ENCODE measurements at regions not wholly inside any gene's neighbourhood (a gene's known extent, or its start where the extent isn't known, plus 50 kb on each side); places are given as distances from the start of the nearest gene placed in this dataset.

GRCh38 chr4:13928214-13928613, 300.7 kb upstream of the BOD1L1 start:
- H4K20me1 ChIP-seq (ENCODE audit: control insufficient read depth, insufficient read depth, insufficient read length), result no peaks in the 10 kb centered on the region
- Mint-ChIP-seq H3K27ac (no peak overlapping the region), H3K4me1 (no peaks in the 10 kb centered on the region), H3K4me3 (no peak overlapping the region), H3K36me3 (ENCODE audit: insufficient read depth in 1 of 3, low read depth in 3 of 3) (0 out of 7 replicates have a peak, but pooled peaks cover 0 to 4% (median 0%) of the 10 kb centered on the region in 3 experiments), H3K9me3 (peaks cover 0 to 4% of the 10 kb centered on the region in 2 experiments; a peak in 3 of 5 replicates), H3K27me3 (ENCODE audit: low read depth) (no peaks in the 10 kb centered on the region)
- no peak overlapping the region for H2AFZ ChIP-seq (ENCODE audit: low read length)
- H3K23ac ChIP-seq (ENCODE audit: insufficient read length, low read depth, low read length), result no peak overlapping the region
- no peaks in the 10 kb centered on the region for H3K4me1 ChIP-seq (ENCODE audit: insufficient read depth, low read length)
- no peak overlapping the region for H2BK15ac ChIP-seq (ENCODE audit: low read depth, low read length)
- H3K27ac ChIP-seq (ENCODE audit: insufficient read length, low read depth, low read length), result no peak overlapping the region
- no peak overlapping the region for H3K56ac ChIP-seq (ENCODE audit: insufficient read length, low read depth, low read length)
- no peak overlapping the region for H3K4ac ChIP-seq (ENCODE audit: low read depth, low read length)
- H2BK20ac ChIP-seq (ENCODE audit: low read depth, low read length, poor library complexity, severe bottlenecking), result no peak overlapping the region
- H4K91ac ChIP-seq (ENCODE audit: insufficient read length, low read depth, low read length), result no peak overlapping the region
- H3T11ph ChIP-seq (ENCODE audit: low read length), result no peak overlapping the region
- no peak overlapping the region for H3K9ac ChIP-seq (ENCODE audit: extremely low read depth, insufficient read length, low read length)
- H3K79me2 ChIP-seq (ENCODE audit: insufficient read depth, low read length), result no peaks in the 10 kb centered on the region
- WGBS (ENCODE audit: extremely low coverage, insufficient read length, low lambda C conversion rate), result no CpG with 5 or more reads among the region's 7 CpGs
- no peaks in the 10 kb centered on the region for H3K23me2 ChIP-seq (ENCODE audit: insufficient read length, low read depth, low read length, poor library complexity, severe bottlenecking)
- no peaks in the 10 kb centered on the region for H3K9me3 ChIP-seq (ENCODE audit: control insufficient read depth, low read depth, low read length)
- no peak for DNase-seq
- no peaks in the 10 kb centered on the region for H3K79me1 ChIP-seq (ENCODE audit: insufficient read depth, low read depth, low read length, poor library complexity, severe bottlenecking)
- no peak overlapping the region for H4K5ac ChIP-seq (ENCODE audit: insufficient read length, low read depth, low read length)
- no peak overlapping the region for H2BK5ac ChIP-seq (ENCODE audit: insufficient read length, low read length)
- no peaks in the 10 kb centered on the region for H3K27me3 ChIP-seq (ENCODE audit: insufficient read depth, low read length)
- H2BK12ac ChIP-seq (ENCODE audit: insufficient read length, low read depth, low read length), result no peak overlapping the region
- no peak overlapping the region for H2BK120ac ChIP-seq (ENCODE audit: low read depth, low read length, poor library complexity, severe bottlenecking)
- no peak for TF ChIP-seq CTCF (conservative IDR thresholded peaks at IDR 0.05)
- no peak overlapping the region for H4K8ac ChIP-seq (replicated peaks; ENCODE audit: insufficient read length, low read depth, low read length)
- H2AK5ac ChIP-seq (ENCODE audit: insufficient read length, low read length), result no peak overlapping the region
- H3K14ac ChIP-seq (ENCODE audit: insufficient read depth, low read length), result no peak overlapping the region
- no peak overlapping the region for H3K18ac ChIP-seq (ENCODE audit: insufficient read length, low read depth, low read length)
- no peak overlapping the region for H3K4me2 ChIP-seq (ENCODE audit: insufficient read depth, insufficient read length, low read length)

Measured in H9 (cell line).